GM18517 (cell line): ENCODE measurements at regions not wholly inside any gene's neighbourhood (a gene's known extent, or its start where the extent isn't known, plus 50 kb on each side); places are given as distances from the start of the nearest gene placed in this dataset.

Source experiments
- ATAC-seq: cut with Tn5 transposase; IDR thresholded peaks from one replicate; pipeline ENCODE4 v1.9.1; 2021; ENCODE audit warnings: mild to moderate bottlenecking, moderate library complexity; ENCODE audit not compliant: unreplicated experiment

DNA sequence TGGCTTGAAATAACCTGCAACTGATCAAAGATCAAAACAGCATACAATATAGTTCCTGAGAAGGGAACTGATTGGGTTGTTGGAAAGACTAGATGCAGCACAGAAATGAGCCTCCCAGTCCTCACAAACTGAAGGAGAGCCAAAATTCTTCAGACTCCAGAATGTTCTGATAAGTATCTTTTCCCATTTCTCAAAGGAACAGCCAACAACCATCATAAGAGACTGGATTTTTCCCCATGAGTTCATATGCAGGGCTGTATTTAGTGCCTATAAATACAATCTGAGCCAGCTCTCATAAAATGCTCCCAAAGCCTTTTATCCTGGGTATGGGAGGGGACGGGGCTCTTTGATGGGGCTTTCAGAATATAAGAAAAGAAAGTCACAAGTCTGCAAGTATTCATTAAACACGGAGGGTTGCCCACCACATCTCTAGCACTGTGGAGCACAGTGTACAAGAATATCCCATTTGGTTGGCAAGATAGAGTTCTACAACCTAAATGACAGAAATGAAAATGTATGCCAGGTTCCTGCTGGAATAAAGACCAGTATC lies 50.7 kb upstream of the LYVE1 start:
- ATAC-seq = no peak

GRCh38 chr11:10618490-10618889 lies 50.0 kb upstream of the LYVE1 start:
- ATAC-seq = no peak
